ENCODE measurements at regions not wholly inside any gene's neighbourhood (a gene's known extent, or its start where the extent isn't known, plus 50 kb on each side); places are given as distances from the start of the nearest gene placed in this dataset.

- Histone ChIP-seq H3K27ac (no peak overlapping the region), H3K4me1 (peaks cover 0 to 14% (median 6%) of the 10 kb centered on the region in 4 donors), H3K36me3 (no peaks in the 10 kb centered on the region), H3K27me3 (no peaks in the 10 kb centered on the region), H3K4me3 (no peak overlapping the region), H3K9me3 (peaks cover 0 to 12% (median 0%) of the 10 kb centered on the region in 4 donors)
- WGBS, 2 donors, result 89 to 91% methylated on average over 9 of the region's 9 CpGs
- TF ChIP-seq CTCF (IDR thresholded peaks at IDR 0.05) (no peak), EP300 (IDR thresholded peaks at IDR 0.05) (no peak), POLR2A (IDR thresholded peaks at IDR 0.05) (no peak)
- DNase-seq (ENCODE audit: low spot score in 2 of 2), result no peak
These were observed 307.9 kb downstream of the TLE3 start for GRCh38 chr15:69789648-69790393.

- WGBS, 2 donors, result 86 to 94% methylated on average over 12 of the region's 12 CpGs
- DNase-seq (ENCODE audit: low spot score in 2 of 2), result no peak
These were observed 307.1 kb downstream of the TLE3 start for GRCh38 chr15:69790632-69791031.

GRCh38 chr15:69792823-69793222 lies 304.9 kb downstream of the TLE3 start:
- H3K36me3 ChIP-seq, result no peaks in the 10 kb centered on the region
- no peak for TF ChIP-seq CTCF (IDR thresholded peaks at IDR 0.05)
- no peak for TF ChIP-seq EP300 (IDR thresholded peaks at IDR 0.05)
- TF ChIP-seq POLR2A (IDR thresholded peaks at IDR 0.05), result no peak
- no peak for DNase-seq (ENCODE audit: low spot score in 2 of 2)

More at GRCh38 chr15:69790632-69791031, 307.1 kb downstream of the TLE3 start:
- Histone ChIP-seq H3K4me1 (peaks cover 0 to 21% (median 13%) of the 10 kb centered on the region in 4 donors), H3K9me3 (peaks cover 0 to 12% (median 0%) of the 10 kb centered on the region in 4 donors), H3K36me3 (no peaks in the 10 kb centered on the region), H3K27ac (no peak overlapping the region), H3K27me3 (no peaks in the 10 kb centered on the region), H3K4me3 (no peak overlapping the region)
- TF ChIP-seq POLR2A (IDR thresholded peaks at IDR 0.05) (no peak), EP300 (IDR thresholded peaks at IDR 0.05) (no peak), CTCF (IDR thresholded peaks at IDR 0.05) (no peak)

GRCh38 chr15:69793431-69793780 lies 304.3 kb downstream of the TLE3 start:
- WGBS, 2 donors, result 80 to 82% methylated on average over 9 of the region's 9 CpGs
- Histone ChIP-seq H3K4me3 (no peak overlapping the region), H3K27ac (peak overlapping the region in 2 of 4 donors; percentile 89 to 90), H3K27me3 (no peaks in the 10 kb centered on the region), H3K4me1 (peaks cover 0 to 28% (median 18%) of the 10 kb centered on the region in 4 donors), H3K36me3 (no peaks in the 10 kb centered on the region), H3K9me3 (peaks cover 0 to 12% (median 0%) of the 10 kb centered on the region in 4 donors)
- no peak for TF ChIP-seq POLR2A (IDR thresholded peaks at IDR 0.05)
- no peak for TF ChIP-seq CTCF (IDR thresholded peaks at IDR 0.05)
- no peak for TF ChIP-seq EP300 (IDR thresholded peaks at IDR 0.05)
- DNase-seq (ENCODE audit: low spot score in 2 of 2), result no peak

More at GRCh38 chr15:69792823-69793222, 304.9 kb downstream of the TLE3 start:
- H3K4me1 ChIP-seq, result peaks cover 0 to 26% (median 18%) of the 10 kb centered on the region in 4 donors
- 84 to 90% methylated on average over 4 of the region's 4 CpGs for WGBS, 2 donors
- no peak overlapping the region for H3K27ac ChIP-seq
- no peak overlapping the region for H3K4me3 ChIP-seq
- peaks cover 0 to 12% (median 0%) of the 10 kb centered on the region in 4 donors for H3K9me3 ChIP-seq
- H3K27me3 ChIP-seq, result no peaks in the 10 kb centered on the region

GRCh38 chr15:69793781-69794451 lies 303.8 kb downstream of the TLE3 start:
- Histone ChIP-seq H3K27me3 (no peaks in the 10 kb centered on the region), H3K4me3 (no peak overlapping the region), H3K4me1 (peaks cover 0 to 32% (median 18%) of the 10 kb centered on the region in 4 donors), H3K9me3 (peaks cover 0 to 12% (median 0%) of the 10 kb centered on the region in 4 donors), H3K27ac (peak overlapping the region in 3 of 4 donors; percentile 73 to 90 (median 89)), H3K36me3 (no peaks in the 10 kb centered on the region)
- TF ChIP-seq CTCF (IDR thresholded peaks at IDR 0.05) (no peak), EP300 (IDR thresholded peaks at IDR 0.05) (no peak), POLR2A (IDR thresholded peaks at IDR 0.05) (no peak)
- WGBS, 2 donors, result 45 to 48% methylated on average over 9 of the region's 9 CpGs
- no peak for DNase-seq (ENCODE audit: low spot score in 2 of 2)

All from tibial nerve (tissue), 4 donors.